MG63 (cell line): ENCODE measurements at regions not wholly inside any gene's neighbourhood (a gene's known extent, or its start where the extent isn't known, plus 50 kb on each side); places are given as distances from the start of the nearest gene placed in this dataset.

ENCODE experiments used
- DNase-seq: peaks from one replicate; pipeline ENCODE4 v3.0.0-alpha.2; 2020
- H3K27me3 ChIP-seq: fragments of 250-450 bp; sonication (Bioruptor Pico); 2 replicates; pipeline ENCODE4 v1.5.1; 2020; ENCODE audit warnings: mild to moderate bottlenecking, moderate library complexity
- H3K36me3 ChIP-seq: fragments of 250-450 bp; sonication (Bioruptor Pico); 2 replicates; pipeline ENCODE4 v1.5.1; 2020; ENCODE audit warnings: mild to moderate bottlenecking, moderate library complexity
- H3K4me3 ChIP-seq: fragments of 250-450 bp; sonication (Bioruptor Pico); 2 replicates; pipeline ENCODE4 v1.5.1; 2020; ENCODE audit warnings: mild to moderate bottlenecking, moderate library complexity
- H3K9me3 ChIP-seq: fragments of 250-450 bp; sonication (Bioruptor Pico); 2 replicates; pipeline ENCODE4 v1.5.1; 2020; ENCODE audit warnings: mild to moderate bottlenecking, moderate library complexity

DNA sequence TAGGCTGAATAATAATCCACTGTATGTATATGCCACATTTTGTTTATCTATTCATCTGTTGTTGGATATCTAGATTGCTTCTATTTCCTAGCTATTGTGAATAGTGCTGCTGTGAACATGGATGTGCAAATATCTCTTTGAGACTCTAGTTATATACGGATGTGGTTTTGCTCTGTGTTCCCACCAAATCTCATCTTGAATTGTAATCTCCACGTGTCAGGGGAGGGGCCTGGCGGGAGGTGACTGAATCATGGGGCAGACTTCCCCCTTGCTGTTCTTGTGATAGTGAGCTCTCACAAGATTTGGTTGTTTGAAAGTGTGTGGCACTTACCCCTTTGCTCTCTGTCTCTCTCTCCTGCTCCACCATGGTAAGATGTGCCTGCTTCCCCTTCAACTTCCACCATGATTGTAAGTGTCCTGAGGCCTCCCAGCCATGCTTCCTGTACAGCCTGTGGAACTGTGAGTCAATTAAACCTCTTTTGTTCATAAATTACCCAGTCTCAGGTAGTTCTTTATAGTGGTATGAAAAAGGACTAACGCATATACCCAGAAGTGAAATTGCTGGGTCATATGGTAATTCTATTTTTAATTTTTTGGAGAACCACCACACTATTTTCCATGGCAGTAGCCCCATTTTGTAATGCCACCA lies 86.1 kb upstream of the UPP2 start:
- H3K4me3 ChIP-seq, result no peak overlapping the region
- peaks cover 3% of the 10 kb centered on the region; the same call in 1 of the 2 replicates for H3K27me3 ChIP-seq
- no peaks in the 10 kb centered on the region for H3K36me3 ChIP-seq
- DNase-seq, result no peak
- no peaks in the 10 kb centered on the region for H3K9me3 ChIP-seq

DNA sequence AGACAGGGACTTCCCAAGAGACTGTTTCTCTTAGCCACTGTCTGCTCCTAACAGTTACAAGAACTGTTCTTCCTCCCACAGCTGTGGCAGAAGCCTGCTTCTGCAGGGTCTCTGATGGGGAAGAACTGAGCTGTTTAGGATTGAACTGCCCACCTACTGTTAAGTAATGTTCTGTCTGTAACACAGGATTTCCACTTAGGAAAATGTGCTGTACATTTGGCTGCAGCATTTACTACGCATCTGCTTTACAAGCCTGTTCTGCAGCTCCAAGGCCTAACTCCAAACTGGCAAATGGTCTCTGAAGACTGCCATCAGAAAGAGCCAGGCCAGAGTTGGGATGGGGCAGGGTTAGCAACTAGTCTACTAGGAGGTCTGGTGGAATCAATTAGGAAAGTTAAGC lies 87.8 kb upstream of the UPP2 start:
- Histone ChIP-seq H3K27me3 (peaks cover 3% of the 10 kb centered on the region; the same call in 1 of the 2 replicates), H3K36me3 (no peaks in the 10 kb centered on the region), H3K4me3 (no peak overlapping the region), H3K9me3 (no peaks in the 10 kb centered on the region)
- DNase-seq, result no peak

DNA sequence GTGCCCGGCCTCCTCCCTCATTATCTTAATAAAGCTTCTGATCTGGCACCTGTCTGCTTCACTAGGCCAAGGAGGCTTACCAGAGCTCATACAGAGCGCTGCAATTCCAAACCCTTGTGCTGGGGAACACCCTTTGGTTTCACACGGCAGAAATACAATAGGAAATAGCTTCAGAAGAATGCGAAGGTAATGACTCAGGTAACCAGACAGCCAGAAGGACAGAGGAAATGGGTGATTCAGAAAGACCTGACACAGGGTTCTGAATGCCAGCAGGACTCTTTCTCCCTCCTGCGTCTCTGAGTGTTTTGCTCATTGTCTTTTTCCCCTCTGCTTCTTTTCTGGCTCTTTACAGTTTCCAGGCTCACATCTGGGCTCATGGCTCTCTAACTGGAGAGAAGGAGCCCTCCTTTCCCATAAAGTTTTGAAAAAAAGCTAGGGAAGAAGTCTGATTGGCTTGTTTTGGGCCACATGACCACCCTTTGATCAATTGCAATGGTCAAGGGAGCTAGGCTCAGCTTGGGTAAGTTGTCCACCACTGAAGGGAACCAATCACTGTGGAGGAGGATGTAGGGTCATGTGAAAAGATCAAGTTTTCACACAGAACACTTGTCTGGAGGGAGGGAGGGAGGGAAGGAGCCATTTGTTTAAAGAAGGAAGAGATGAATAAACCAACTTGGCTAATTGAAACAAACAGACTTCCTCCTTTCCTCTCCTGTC lies 90.5 kb upstream of the UPP2 start:
- Histone ChIP-seq H3K36me3 (no peaks in the 10 kb centered on the region), H3K9me3 (no peaks in the 10 kb centered on the region), H3K4me3 (no peak overlapping the region), H3K27me3 (no peaks in the 10 kb centered on the region)
- no peak for DNase-seq

DNA sequence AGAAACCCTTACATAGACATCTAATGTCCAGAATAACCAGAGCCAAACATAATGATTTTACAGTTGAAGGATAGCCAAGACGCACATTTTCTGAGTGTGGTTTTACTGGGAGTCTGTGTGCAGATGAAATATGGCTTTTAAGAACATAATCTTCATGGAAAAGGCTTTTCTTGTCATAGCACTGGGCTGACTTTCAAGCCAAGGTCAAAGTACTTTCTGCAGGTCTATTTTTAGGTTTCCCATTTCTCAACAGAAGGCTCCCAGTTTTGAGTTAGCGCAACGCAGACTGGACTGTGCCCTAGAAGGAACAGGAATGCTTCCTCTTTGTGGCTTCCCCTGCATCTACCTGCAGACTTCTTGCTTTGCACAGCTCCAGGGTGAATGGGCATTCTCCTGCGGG lies 92.3 kb upstream of the UPP2 start:
- Histone ChIP-seq H3K36me3 (no peaks in the 10 kb centered on the region), H3K27me3 (no peaks in the 10 kb centered on the region), H3K4me3 (no peak overlapping the region), H3K9me3 (no peaks in the 10 kb centered on the region)
- DNase-seq, result no peak

DNA sequence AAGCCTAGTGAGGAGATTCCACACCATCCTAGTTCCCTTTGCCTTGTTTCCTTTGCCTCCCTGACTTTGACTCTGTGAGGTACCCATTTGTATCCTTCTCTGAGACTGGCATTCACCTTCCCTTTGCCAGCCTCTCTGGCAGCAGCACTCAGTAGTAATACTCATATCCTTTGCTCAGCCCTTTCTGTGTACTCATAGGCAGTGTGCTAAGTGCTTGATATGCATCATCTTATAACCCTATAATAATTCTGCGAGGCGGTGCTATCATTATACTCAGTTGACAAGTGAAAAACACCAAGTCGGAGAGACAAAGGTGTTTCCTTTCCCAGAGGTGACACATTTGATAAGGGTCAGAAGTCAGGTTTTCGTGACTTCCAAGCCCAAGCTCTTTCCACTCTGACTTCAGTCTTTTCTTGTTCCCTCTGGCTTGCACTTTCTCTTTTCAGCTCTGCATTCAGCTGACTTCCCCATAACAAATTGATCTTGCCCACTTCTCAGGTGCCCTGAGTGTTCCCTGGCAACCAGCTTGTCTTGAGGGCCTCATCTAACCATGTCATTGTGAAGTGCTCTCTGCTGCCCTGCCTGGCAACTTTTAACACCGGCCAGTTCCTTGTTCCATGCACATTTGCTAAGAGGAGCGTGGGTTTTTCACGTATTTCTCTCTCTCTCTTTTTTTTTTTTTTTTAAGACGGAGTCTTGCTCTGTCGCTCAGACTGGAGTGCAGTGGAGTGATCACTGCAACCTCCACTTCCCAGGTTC lies 94.5 kb upstream of the UPP2 start:
- DNase-seq, result no peak

DNA sequence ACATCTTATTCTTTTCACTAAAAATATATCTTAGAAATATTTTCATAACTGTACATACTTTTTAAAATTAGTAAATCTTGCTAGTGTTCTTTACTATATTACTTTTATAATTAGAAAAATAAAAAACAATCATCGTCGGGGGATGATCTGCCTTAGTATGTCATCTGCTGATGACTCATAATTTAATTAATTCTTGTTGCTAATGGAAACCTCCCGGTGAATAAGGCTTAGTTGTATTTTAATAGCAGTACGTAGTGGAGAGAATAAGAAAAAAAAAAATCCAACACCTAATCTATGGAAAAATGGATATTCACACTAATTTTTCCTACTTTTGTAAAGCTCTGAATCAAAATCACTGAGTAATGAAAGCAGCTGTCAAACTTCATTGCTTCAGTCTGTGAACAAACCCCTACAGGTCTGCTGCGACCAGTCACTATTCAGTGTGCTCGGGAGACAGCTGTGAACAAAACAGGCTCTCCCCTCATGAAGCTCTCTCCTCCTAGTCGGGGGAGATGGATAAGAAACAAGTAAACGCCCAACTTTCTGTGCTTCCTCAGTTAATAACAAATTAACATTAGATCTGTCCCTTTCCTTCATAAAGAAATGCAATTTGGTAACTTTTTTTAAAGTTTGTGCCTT lies 97.4 kb upstream of the UPP2 start:
- no peak overlapping the region for H3K4me3 ChIP-seq
- no peaks in the 10 kb centered on the region for H3K36me3 ChIP-seq
- H3K9me3 ChIP-seq, result no peaks in the 10 kb centered on the region
- no peaks in the 10 kb centered on the region for H3K27me3 ChIP-seq
- no peak for DNase-seq

More for the DNA sequence above, 94.5 kb upstream of the UPP2 start:
- no peak overlapping the region for H3K4me3 ChIP-seq
- H3K36me3 ChIP-seq, result no peaks in the 10 kb centered on the region
- no peaks in the 10 kb centered on the region for H3K9me3 ChIP-seq
- no peaks in the 10 kb centered on the region for H3K27me3 ChIP-seq

DNA sequence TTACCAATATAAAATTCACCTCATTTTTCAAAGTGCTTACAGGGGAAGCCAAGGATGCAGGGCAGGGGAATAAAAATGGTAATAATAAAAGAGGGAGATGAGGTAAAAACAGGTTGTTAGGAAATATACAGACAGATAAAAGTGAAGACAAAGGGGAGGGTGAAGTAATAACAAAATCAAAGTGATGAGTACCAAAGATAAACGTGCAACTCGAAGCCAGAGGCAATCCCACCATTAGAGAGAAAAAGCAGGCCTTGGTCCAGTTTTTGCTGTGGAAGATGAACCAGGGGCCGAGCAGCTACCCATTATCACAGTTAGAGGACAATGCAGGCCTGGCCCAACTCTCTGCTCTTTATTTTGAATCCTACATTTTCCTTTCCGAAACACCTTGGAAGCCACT lies 99.6 kb upstream of the UPP2 start:
- no peak overlapping the region for H3K4me3 ChIP-seq
- no peak for DNase-seq
- H3K27me3 ChIP-seq, result no peaks in the 10 kb centered on the region
- H3K9me3 ChIP-seq, result no peaks in the 10 kb centered on the region
- no peaks in the 10 kb centered on the region for H3K36me3 ChIP-seq

DNA sequence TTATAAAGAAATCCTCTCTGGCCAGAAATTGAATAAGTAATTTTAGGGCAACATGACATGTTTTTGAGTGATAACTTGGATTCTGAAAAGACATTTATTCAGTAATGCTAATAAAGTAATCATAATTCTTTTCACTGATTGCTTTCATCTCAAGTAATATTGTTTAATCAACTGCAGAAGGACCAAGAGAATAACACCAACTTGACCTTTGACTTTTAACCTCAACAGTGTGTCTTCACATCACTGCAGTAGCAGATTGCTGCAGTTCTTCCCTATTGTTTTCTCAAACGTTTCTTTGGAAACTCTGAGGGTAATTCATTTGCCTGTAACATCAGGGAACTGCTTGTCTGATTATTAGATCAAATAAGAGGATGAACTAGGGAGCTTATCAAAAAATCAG lies 104.9 kb upstream of the UPP2 start:
- H3K36me3 ChIP-seq, result no peaks in the 10 kb centered on the region
- DNase-seq, result no peak
- no peaks in the 10 kb centered on the region for H3K9me3 ChIP-seq
- no peaks in the 10 kb centered on the region for H3K27me3 ChIP-seq
- no peak overlapping the region for H3K4me3 ChIP-seq

DNA sequence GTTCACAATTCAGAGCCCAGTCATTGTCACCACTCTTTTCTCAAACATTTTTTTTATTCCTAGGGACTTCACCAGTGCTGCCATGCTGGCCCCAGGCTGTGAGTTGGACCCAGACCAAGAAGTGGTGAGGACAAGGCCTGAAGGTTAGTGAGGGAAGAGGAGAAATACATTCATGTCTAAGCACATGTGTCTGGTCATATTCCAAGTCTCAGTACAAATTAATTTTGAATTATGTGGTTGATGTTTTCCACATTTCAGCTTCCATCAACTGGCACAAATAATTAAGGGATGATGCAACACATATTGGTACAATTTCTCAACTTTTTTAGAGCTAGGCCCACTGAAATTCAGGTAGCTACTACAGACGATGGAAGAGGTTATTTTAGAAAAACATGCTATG lies 106.6 kb upstream of the UPP2 start:
- Histone ChIP-seq H3K4me3 (no peak overlapping the region), H3K9me3 (no peaks in the 10 kb centered on the region), H3K27me3 (no peaks in the 10 kb centered on the region), H3K36me3 (no peaks in the 10 kb centered on the region)
- DNase-seq, result no peak

DNA sequence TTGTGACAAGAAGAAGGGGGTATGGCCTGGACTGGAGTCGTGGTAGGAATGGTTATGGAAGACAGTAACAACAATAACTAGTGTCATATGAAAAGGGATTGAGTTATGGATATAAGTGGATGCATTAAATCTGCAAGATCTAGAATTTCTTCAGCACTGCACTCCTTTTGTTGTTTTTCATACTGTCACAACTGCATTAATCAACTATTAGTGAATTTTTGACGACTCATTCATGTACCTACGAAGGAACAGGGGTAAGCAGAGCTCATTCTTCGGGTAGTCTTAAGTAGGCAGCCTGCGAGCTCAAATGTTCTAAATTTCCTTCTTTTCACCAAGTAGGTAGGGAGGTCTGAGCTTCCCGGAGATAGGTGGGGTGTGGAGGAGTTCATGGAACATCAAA lies 109.7 kb upstream of the UPP2 start:
- Histone ChIP-seq H3K4me3 (no peak overlapping the region), H3K27me3 (no peaks in the 10 kb centered on the region), H3K9me3 (no peaks in the 10 kb centered on the region), H3K36me3 (no peaks in the 10 kb centered on the region)
- DNase-seq, result no peak

DNA sequence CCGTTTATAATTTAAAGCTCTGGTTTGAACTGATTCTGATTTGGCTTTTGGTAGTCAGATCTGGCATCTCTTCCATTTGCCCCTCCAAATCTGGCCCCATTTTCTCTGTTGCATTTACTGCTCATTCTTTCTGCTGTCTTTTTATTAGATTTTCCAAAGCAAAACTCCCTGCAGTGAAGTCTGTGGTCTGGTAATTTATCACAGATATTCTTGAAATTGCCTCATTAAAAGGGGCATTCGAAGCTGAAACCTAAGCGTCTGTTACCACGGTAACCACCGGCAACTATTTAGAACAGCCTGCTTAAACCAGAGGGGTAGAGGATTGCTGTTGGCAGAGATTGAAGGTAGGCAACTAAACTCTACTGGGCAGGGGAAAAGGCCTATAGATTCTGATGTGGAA lies 111.5 kb upstream of the UPP2 start:
- Histone ChIP-seq H3K36me3 (no peaks in the 10 kb centered on the region), H3K27me3 (no peaks in the 10 kb centered on the region), H3K4me3 (no peak overlapping the region), H3K9me3 (no peaks in the 10 kb centered on the region)
- DNase-seq, result no peak

DNA sequence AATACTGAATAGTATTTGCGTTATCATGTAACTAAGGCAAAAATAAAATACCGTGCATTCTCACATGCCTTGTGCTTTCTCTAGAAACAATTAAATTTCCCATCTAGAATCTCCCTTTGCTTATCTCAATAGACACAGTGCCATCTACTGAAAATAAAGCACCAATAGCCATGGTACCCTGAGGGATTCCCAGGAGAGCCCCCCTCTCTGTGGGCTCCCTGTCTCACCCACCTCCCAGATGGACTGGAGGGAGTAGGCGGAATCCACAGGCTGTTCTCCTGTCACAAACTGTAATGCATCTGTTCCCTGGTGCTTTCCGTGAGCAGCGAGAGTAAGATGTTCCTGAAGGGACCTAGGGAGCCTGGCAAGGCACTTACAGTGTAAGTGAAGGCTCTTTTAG lies 112.4 kb upstream of the UPP2 start:
- H3K27me3 ChIP-seq, result no peaks in the 10 kb centered on the region
- no peaks in the 10 kb centered on the region for H3K36me3 ChIP-seq
- no peaks in the 10 kb centered on the region for H3K9me3 ChIP-seq
- DNase-seq, result no peak
- H3K4me3 ChIP-seq, result no peak overlapping the region

DNA sequence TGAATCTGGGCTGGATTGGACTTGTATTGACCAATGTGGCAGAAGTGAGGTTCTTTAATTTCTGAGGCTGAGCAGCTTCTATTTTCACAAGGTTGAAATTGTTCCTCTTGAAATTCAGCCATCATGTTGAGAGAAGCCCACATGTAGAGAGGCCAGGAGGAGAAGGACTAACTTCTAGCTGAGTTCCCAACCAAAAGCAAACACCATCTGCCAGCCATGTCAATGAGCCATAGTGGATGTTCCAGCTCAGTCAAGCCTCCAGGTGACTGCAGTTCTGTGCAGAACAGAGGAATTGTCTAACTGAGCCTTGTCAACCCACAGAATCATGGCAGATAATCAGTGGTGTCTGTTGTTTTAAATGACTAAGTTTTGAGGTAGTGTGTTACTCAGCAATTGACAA lies 110.6 kb upstream of the ACVR1 start:
- no peaks in the 10 kb centered on the region for H3K9me3 ChIP-seq
- no peaks in the 10 kb centered on the region for H3K36me3 ChIP-seq
- DNase-seq, result no peak
- H3K27me3 ChIP-seq, result no peaks in the 10 kb centered on the region
- no peak overlapping the region for H3K4me3 ChIP-seq

DNA sequence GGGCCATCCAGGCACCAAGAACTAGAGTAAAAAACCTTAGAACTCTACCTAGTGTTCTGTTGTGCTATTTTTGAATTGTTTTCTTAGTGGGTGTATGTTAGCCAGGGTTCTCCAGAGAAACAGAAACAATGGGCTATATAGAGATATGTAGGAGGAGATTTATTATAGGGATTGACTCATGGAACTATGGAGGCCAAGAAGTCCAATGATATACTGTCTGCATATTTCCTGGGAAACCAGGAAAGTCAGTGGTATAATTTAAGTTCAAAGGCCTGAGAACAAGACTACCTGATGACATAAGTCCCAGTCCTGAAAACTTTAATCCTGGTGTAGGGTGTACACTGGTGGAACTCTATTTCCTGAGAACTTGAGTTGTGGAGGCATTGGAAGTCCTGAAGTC lies 108.7 kb upstream of the ACVR1 start:
- Histone ChIP-seq H3K4me3 (no peak overlapping the region), H3K27me3 (no peaks in the 10 kb centered on the region), H3K9me3 (no peaks in the 10 kb centered on the region), H3K36me3 (no peaks in the 10 kb centered on the region)
- no peak for DNase-seq

DNA sequence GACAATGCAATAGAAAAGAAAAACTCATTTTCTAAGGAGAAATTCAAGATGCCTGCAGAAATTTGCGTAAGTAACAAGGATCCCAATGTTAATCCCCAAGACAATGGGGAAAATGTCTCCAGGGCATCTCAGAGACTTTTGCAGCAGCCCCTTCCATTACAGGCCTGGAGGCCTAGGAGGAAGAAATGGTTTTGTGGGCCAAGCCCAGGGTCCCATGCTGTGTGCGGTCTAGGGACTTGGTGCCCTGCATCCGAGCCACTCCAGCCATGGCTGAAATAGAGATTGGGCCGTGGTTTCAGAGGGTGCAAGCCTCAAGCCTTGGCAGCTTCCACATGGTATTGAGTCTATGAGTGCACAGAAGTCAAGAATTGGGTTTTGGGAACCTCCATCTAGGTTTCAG lies 103.9 kb upstream of the ACVR1 start:
- DNase-seq, result no peak
- Histone ChIP-seq H3K4me3 (no peak overlapping the region), H3K9me3 (no peaks in the 10 kb centered on the region), H3K36me3 (no peaks in the 10 kb centered on the region), H3K27me3 (no peaks in the 10 kb centered on the region)

DNA sequence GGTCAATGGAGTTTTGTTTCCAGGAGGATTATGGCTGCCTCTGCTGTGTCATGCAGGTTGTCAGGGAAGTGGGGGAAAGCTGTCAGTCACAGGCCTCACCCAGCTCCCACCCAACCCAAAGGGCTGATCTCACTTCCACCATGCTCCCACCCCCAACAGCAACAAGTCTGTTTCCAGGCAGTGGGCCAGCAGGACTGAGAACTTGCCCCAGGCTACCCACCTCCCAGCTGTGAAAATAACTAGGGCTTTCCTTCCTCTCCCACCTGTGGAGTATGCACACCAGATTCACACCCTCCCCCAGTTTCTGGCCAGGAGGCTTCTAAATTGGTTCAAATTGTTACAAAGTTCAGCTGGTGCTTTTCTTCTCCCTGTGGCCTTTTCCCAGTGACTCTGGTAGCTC lies 95.6 kb upstream of the ACVR1 start:
- DNase-seq, result peak; percentile 2
- Histone ChIP-seq H3K4me3 (no peak overlapping the region), H3K9me3 (no peaks in the 10 kb centered on the region), H3K27me3 (no peaks in the 10 kb centered on the region), H3K36me3 (no peaks in the 10 kb centered on the region)

DNA sequence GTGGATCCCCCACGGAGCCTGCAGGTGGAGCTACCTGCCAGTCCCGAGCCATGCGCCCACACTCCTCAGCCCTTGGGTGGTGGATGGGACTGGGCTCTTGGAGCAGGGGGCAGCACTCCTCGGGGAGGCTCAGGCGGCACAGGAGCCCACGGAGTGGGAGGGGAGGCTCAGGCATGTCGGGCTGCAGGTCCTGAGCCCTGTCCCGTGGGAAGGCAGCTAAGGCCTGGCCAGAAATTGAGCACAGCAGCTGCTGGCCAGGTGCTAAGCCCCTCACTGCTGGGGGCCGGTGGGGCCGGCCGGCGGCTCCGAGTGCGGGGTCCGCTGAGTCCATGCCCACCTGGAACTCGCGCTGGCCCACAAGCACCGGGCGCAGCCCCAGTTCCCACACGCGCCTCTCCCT lies 91.7 kb upstream of the ACVR1 start:
- no peaks in the 10 kb centered on the region for H3K36me3 ChIP-seq
- H3K4me3 ChIP-seq, result no peak overlapping the region
- H3K9me3 ChIP-seq, result no peaks in the 10 kb centered on the region
- no peaks in the 10 kb centered on the region for H3K27me3 ChIP-seq
- DNase-seq, result no peak
